ENCODE measurements at regions not wholly inside any gene's neighbourhood (a gene's known extent, or its start where the extent isn't known, plus 50 kb on each side); places are given as distances from the start of the nearest gene placed in this dataset.

GRCh38 chr3:153714588-153715290 is 406.5 kb upstream of the ARHGEF26 start:
- no peak for FAIRE-seq

GRCh38 chr3:153722157-153722556 is 399.0 kb upstream of the ARHGEF26 start:
- FAIRE-seq: no peak
- no peak for DNase-seq (ENCODE audit: low spot score)

More at GRCh38 chr3:153714588-153715290, 406.5 kb upstream of the ARHGEF26 start:
- no peak for DNase-seq (ENCODE audit: low spot score)

- FAIRE-seq (no peak), DNase-seq (ENCODE audit: low spot score) (no peak)
These were observed 390.1 kb upstream of the ARHGEF26 start for GRCh38 chr3:153731071-153731470.

GRCh38 chr3:153734777-153735551 is 386.2 kb upstream of the ARHGEF26 start:
- FAIRE-seq: peak; percentile 88
- DNase-seq (ENCODE audit: low spot score): peak; percentile 80

GRCh38 chr3:153740109-153740508 is 381.1 kb upstream of the ARHGEF26 start:
- FAIRE-seq: no peak

GRCh38 chr3:153744889-153745288 is 376.3 kb upstream of the ARHGEF26 start:
- DNase-seq (ENCODE audit: low spot score) (no peak), FAIRE-seq (no peak)

More at GRCh38 chr3:153740109-153740508, 381.1 kb upstream of the ARHGEF26 start:
- no peak for DNase-seq (ENCODE audit: low spot score)

GRCh38 chr3:153746211-153746610 is 375.0 kb upstream of the ARHGEF26 start:
- FAIRE-seq (no peak), DNase-seq (ENCODE audit: low spot score) (no peak)

GRCh38 chr3:153749070-153749610 is 372.1 kb upstream of the ARHGEF26 start:
- DNase-seq (ENCODE audit: low spot score): no peak
- no peak for FAIRE-seq

GRCh38 chr3:153752405-153753027 is 368.7 kb upstream of the ARHGEF26 start:
- DNase-seq (ENCODE audit: low spot score): no peak
- no peak for FAIRE-seq

GRCh38 chr3:153753035-153753434 is 368.2 kb upstream of the ARHGEF26 start:
- no peak for FAIRE-seq

GRCh38 chr3:153756816-153757215 is 364.4 kb upstream of the ARHGEF26 start:
- FAIRE-seq: no peak
- no peak for DNase-seq (ENCODE audit: low spot score)

More at GRCh38 chr3:153753035-153753434, 368.2 kb upstream of the ARHGEF26 start:
- DNase-seq (ENCODE audit: low spot score): no peak

- FAIRE-seq (no peak), DNase-seq (ENCODE audit: low spot score) (no peak)
These were observed 363.4 kb upstream of the ARHGEF26 start for GRCh38 chr3:153757839-153758238.

- DNase-seq (ENCODE audit: low spot score) (no peak), FAIRE-seq (no peak)
These were observed 360.2 kb upstream of the ARHGEF26 start for GRCh38 chr3:153760948-153761347.

- FAIRE-seq: no peak
- DNase-seq (ENCODE audit: low spot score): no peak
These were observed 358.6 kb upstream of the ARHGEF26 start for GRCh38 chr3:153762411-153763235.

- DNase-seq (ENCODE audit: low spot score): no peak
- no peak for FAIRE-seq
These were observed 353.3 kb upstream of the ARHGEF26 start for GRCh38 chr3:153767601-153768560.

- DNase-seq (ENCODE audit: low spot score) (peak; percentile 10), FAIRE-seq (no peak)
These were observed 352.4 kb upstream of the ARHGEF26 start for GRCh38 chr3:153768561-153769469.

- DNase-seq (ENCODE audit: low spot score): no peak
- no peak for FAIRE-seq
These were observed 338.1 kb upstream of the ARHGEF26 start for GRCh38 chr3:153783106-153783505.

GRCh38 chr3:153783741-153784480 is 337.3 kb upstream of the ARHGEF26 start:
- FAIRE-seq (no peak), DNase-seq (ENCODE audit: low spot score) (no peak)

Measured in RCC 7860 (cell line).